Astrocyte of the spinal cord (primary cell): ENCODE measurements at regions not wholly inside any gene's neighbourhood (a gene's known extent, or its start where the extent isn't known, plus 50 kb on each side); places are given as distances from the start of the nearest gene placed in this dataset.

ENCODE experiments used
- DNase-seq: peaks from one replicate; pipeline ENCODE4 v3.0.0; 2011; ENCODE audit warnings: low read depth, low spot score
- H3K4me3 ChIP-seq: 2 replicates; pipeline ENCODE4 v1.5.1; 2011; ENCODE audit warnings: low read depth, mild to moderate bottlenecking, low read length, moderate library complexity
- CTCF ChIP-seq: IDR thresholded peaks from 2 replicates; pipeline ENCODE4 v1.5.1; 2012; ENCODE audit warnings: low read depth, mild to moderate bottlenecking, low read length, inconsistent platforms
- in situ Hi-C: cut with HindIII; loops from 2 replicates; pipeline ENCODE4 v1.10.0; 2017; ENCODE audit warnings: low sequenced_read_pairs

GRCh38 chr1:208521534-208521933, 277.4 kb upstream of the PLXNA2 start:
- H3K4me3 ChIP-seq = no peak overlapping the region
- in situ Hi-C loops = no loop called here
- no peak for DNase-seq
- TF ChIP-seq CTCF = no peak

- H3K4me3 ChIP-seq = no peak overlapping the region
- TF ChIP-seq CTCF = no peak
- no peak for DNase-seq
- in situ Hi-C loops = no loop called here
Observed at GRCh38 chr1:208523007-208523406, 278.8 kb upstream of the PLXNA2 start.

GRCh38 chr1:208524376-208524775, 280.2 kb upstream of the PLXNA2 start:
- in situ Hi-C loops = no loop called here
- H3K4me3 ChIP-seq = no peak overlapping the region
- no peak for TF ChIP-seq CTCF
- no peak for DNase-seq

GRCh38 chr1:208524925-208525324, 280.7 kb upstream of the PLXNA2 start:
- in situ Hi-C loops = no loop called here

GRCh38 chr1:208525417-208525816, 281.2 kb upstream of the PLXNA2 start:
- TF ChIP-seq CTCF = no peak
- H3K4me3 ChIP-seq = no peak overlapping the region
- in situ Hi-C loops = no loop called here
- DNase-seq = no peak

More at GRCh38 chr1:208524925-208525324, 280.7 kb upstream of the PLXNA2 start:
- no peak for DNase-seq
- no peak overlapping the region for H3K4me3 ChIP-seq
- no peak for TF ChIP-seq CTCF

- TF ChIP-seq CTCF = no peak
Observed at GRCh38 chr1:208526613-208527125, 282.5 kb upstream of the PLXNA2 start.

GRCh38 chr1:208527156-208527555, 283.0 kb upstream of the PLXNA2 start:
- no peak overlapping the region for H3K4me3 ChIP-seq
- DNase-seq = no peak
- in situ Hi-C loops = no loop called here
- no peak for TF ChIP-seq CTCF

More at GRCh38 chr1:208526613-208527125, 282.5 kb upstream of the PLXNA2 start:
- DNase-seq = no peak
- H3K4me3 ChIP-seq = no peak overlapping the region
- in situ Hi-C loops = no loop called here
